SK-N-SH (cell line): ENCODE measurements at regions not wholly inside any gene's neighbourhood (a gene's known extent, or its start where the extent isn't known, plus 50 kb on each side); places are given as distances from the start of the nearest gene placed in this dataset.

Experiments
- CTCF ChIP-seq: fragments of 200-600 bp; sonication (generic); IDR thresholded peaks from 2 replicates; pipeline ENCODE4 v1.6.1; 2017; ENCODE audit warnings: antibody characterized with exemption, mild to moderate bottlenecking, moderate library complexity
- ELF1 ChIP-seq: IDR thresholded peaks from 2 replicates; pipeline ENCODE4 v1.4.0; 2012
- NRF1 ChIP-seq: IDR thresholded peaks from 2 replicates; pipeline ENCODE4 v1.6.1; 2012; ENCODE audit warnings: low read depth, mild to moderate bottlenecking, low read length
- POLR2AphosphoS5 ChIP-seq: IDR thresholded peaks from 2 replicates; pipeline ENCODE4 v1.6.1; 2012; ENCODE audit warnings: low read depth, low read length
- RAD21 ChIP-seq: IDR thresholded peaks from 2 replicates; pipeline ENCODE4 v1.6.1; 2012; ENCODE audit warnings: mild to moderate bottlenecking, low read length
- SIN3A ChIP-seq: IDR thresholded peaks from 2 replicates; pipeline ENCODE4 v1.6.1; 2012; ENCODE audit warnings: low read depth, mild to moderate bottlenecking, low read length, moderate library complexity, borderline replicate concordance
- SMC3 ChIP-seq: IDR thresholded peaks from 2 replicates; pipeline ENCODE4 v1.6.1; 2012; ENCODE audit warnings: low read depth, low read length, improper control_type of control experiment
- USF1 ChIP-seq: IDR thresholded peaks from 2 replicates; pipeline ENCODE4 v1.4.0; 2012; ENCODE audit warnings: low read depth, borderline replicate concordance

GRCh38 chr10:106185951-106186350 is 978.6 kb downstream of the SORCS1 start:
- no peak for TF ChIP-seq SIN3A
- TF ChIP-seq POLR2AphosphoS5: no peak
- no peak for TF ChIP-seq RAD21
- no peak for TF ChIP-seq CTCF
- TF ChIP-seq ELF1: no peak
- no peak for TF ChIP-seq NRF1
- no peak for TF ChIP-seq SMC3
- no peak for TF ChIP-seq USF1
